Ecto neural progenitor cell (in vitro differentiated cells): ENCODE measurements at regions not wholly inside any gene's neighbourhood (a gene's known extent, or its start where the extent isn't known, plus 50 kb on each side); places are given as distances from the start of the nearest gene placed in this dataset.

Source experiments
- DNase-seq: peaks from one replicate; pipeline ENCODE4 v3.0.0-alpha.2; 2018; ENCODE audit warnings: low spot score

GRCh38 chr3:111012388-111013248, 59.0 kb upstream of the NECTIN3 start:
- peak; percentile 49 for DNase-seq
